ENCODE measurements at regions not wholly inside any gene's neighbourhood (a gene's known extent, or its start where the extent isn't known, plus 50 kb on each side); places are given as distances from the start of the nearest gene placed in this dataset.

DNA sequence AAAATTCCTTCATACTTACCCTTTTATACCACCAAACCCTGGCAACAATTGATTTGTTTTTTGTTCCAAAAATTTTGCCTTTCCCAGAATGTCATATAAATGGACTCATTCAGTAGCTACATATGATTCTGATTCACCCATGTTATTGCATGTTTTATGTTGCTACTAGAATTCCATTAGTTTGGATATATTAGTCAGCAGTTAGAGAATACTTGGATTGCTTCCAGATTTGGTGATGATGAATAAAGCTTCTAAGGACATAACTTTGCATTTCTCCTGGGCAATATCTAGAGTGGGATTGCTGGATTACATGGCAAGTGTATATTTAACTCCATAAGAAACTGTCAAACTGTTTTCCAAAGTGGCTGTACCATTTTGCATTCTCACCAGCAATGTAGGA lies 806.9 kb downstream of the DNAJB9 start:
- H3K4me1 ChIP-seq (ENCODE audit: control insufficient read depth in 1 of 2, insufficient read depth in 2 of 2, low read length in 2 of 2), result no peaks in the 10 kb centered on the region
- H3K27me3 ChIP-seq (ENCODE audit: control insufficient read depth in 2 of 2, insufficient read depth in 2 of 2, low read length in 2 of 2), result no peaks in the 10 kb centered on the region
- H3K36me3 ChIP-seq (replicated peaks in 1 of 2; ENCODE audit: control insufficient read depth in 1 of 2, insufficient read depth in 2 of 2, low read length in 2 of 2), result no peaks in the 10 kb centered on the region
- H2AFZ ChIP-seq (ENCODE audit: insufficient read depth, low read depth, low read length, poor library complexity, severe bottlenecking), result no peak overlapping the region
- H3K4me3 ChIP-seq (replicated peaks in 1 of 3; ENCODE audit: low read depth in 2 of 3, low read length in 3 of 3), result no peak overlapping the region
- Mint-ChIP-seq H3K9me3 (peaks cover 0 to 6% (median 3%) of the 10 kb centered on the region in 7 donors), H3K27ac (no peak overlapping the region), H3K27me3 (ENCODE audit: low read depth in 3 of 3) (no peaks in the 10 kb centered on the region), H3K4me3 (no peak overlapping the region), H3K36me3 (no peaks in the 10 kb centered on the region), H3K4me1 (no peaks in the 10 kb centered on the region)
- no peaks in the 10 kb centered on the region for H4K20me1 ChIP-seq (ENCODE audit: insufficient read depth, low read length)
- no peak overlapping the region for H3K27ac ChIP-seq (ENCODE audit: low read depth in 1 of 2, low read length in 2 of 2)
- TF ChIP-seq CTCF (IDR thresholded peaks at IDR 0.05), result no peak
- H3K9ac ChIP-seq (ENCODE audit: insufficient read depth, low read length, poor library complexity, severe bottlenecking), result no peak overlapping the region
- DNase-seq, result no peak
- intact Hi-C loops (cut with micrococcal nuclease), result no loop called here
- H3K4me2 ChIP-seq (replicated peaks; ENCODE audit: extremely low read depth, low read length, poor library complexity, severe bottlenecking), result no peak overlapping the region
- peaks cover 0 to 12% of the 10 kb centered on the region in 2 donors for H3K9me3 ChIP-seq (replicated peaks in 1 of 2; ENCODE audit: control insufficient read depth in 1 of 2, insufficient read depth in 1 of 2, low read length in 2 of 2)
- no peaks in the 10 kb centered on the region for H3K79me2 ChIP-seq (ENCODE audit: insufficient read depth, low read length)

DNA sequence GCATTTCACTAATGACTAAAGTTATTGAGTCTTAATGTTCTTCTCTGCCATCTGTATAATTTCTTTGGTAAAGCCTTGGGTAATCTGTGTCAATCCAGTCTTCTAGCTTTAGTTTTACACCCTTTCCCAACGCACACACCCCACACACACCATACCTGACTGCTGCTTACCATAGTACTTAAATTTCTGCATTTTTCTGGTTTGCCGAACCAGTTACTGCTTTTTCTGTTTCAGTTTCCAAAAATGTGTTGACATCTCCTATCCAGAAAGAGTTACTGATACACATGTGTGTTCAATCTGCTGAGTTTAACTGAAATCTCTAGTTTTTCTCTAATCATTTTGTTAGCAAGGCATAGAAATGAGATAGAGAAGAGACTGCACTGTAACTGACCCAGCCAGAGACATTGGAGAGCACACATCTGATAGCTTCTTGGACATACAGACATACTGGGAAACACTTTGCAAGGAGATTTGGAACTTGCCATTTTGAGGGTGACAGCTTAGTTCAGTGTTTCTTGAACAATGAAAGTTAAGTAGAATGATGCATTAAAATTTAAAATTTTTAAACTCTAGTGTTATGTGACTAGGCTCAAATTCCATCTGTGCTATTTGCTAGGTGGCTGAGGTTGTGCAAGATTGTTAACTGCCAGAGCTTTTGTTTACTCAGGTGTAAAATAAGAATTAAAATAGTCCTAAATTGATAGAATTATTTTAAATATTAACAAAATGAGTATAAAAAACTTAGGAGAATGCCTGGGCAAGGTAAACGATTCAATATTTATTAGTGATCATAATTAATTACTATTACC lies 807.6 kb downstream of the DNAJB9 start:
- Histone ChIP-seq H3K4me2 (replicated peaks; ENCODE audit: extremely low read depth, low read length, poor library complexity, severe bottlenecking) (no peak overlapping the region), H3K27me3 (ENCODE audit: control insufficient read depth in 2 of 2, insufficient read depth in 2 of 2, low read length in 2 of 2) (no peaks in the 10 kb centered on the region), H3K36me3 (replicated peaks in 1 of 2; ENCODE audit: control insufficient read depth in 1 of 2, insufficient read depth in 2 of 2, low read length in 2 of 2) (no peaks in the 10 kb centered on the region), H3K4me1 (ENCODE audit: control insufficient read depth in 1 of 2, insufficient read depth in 2 of 2, low read length in 2 of 2) (no peaks in the 10 kb centered on the region), H3K27ac (ENCODE audit: low read depth in 1 of 2, low read length in 2 of 2) (no peak overlapping the region), H3K9ac (ENCODE audit: insufficient read depth, low read length, poor library complexity, severe bottlenecking) (no peak overlapping the region), H2AFZ (ENCODE audit: insufficient read depth, low read depth, low read length, poor library complexity, severe bottlenecking) (no peak overlapping the region), H4K20me1 (ENCODE audit: insufficient read depth, low read length) (no peaks in the 10 kb centered on the region), H3K9me3 (replicated peaks in 1 of 2; ENCODE audit: control insufficient read depth in 1 of 2, insufficient read depth in 1 of 2, low read length in 2 of 2) (peaks cover 0 to 12% of the 10 kb centered on the region in 2 donors), H3K4me3 (replicated peaks in 1 of 3; ENCODE audit: low read depth in 2 of 3, low read length in 3 of 3) (no peak overlapping the region), H3K79me2 (ENCODE audit: insufficient read depth, low read length) (no peaks in the 10 kb centered on the region)
- H3K9me3 Mint-ChIP-seq, result peaks cover 0 to 7% (median 4%) of the 10 kb centered on the region in 7 donors
- no peaks in the 10 kb centered on the region for H3K27me3 Mint-ChIP-seq (ENCODE audit: low read depth in 3 of 3)
- no peak overlapping the region for H3K4me3 Mint-ChIP-seq
- H3K4me1 Mint-ChIP-seq, result no peaks in the 10 kb centered on the region
- H3K27ac Mint-ChIP-seq, result no peak overlapping the region
- DNase-seq, result no peak
- intact Hi-C loops (cut with micrococcal nuclease), result no loop called here
- WGBS (ENCODE audit: insufficient coverage), result 63% methylated on average over 1 of the region's 3 CpGs
- no peaks in the 10 kb centered on the region for H3K36me3 Mint-ChIP-seq
- no peak for TF ChIP-seq CTCF (IDR thresholded peaks at IDR 0.05)
